Kidney (tissue), 13 donors: ENCODE measurements at regions not wholly inside any gene's neighbourhood (a gene's known extent, or its start where the extent isn't known, plus 50 kb on each side); places are given as distances from the start of the nearest gene placed in this dataset.

Experiments
- DNase-seq, 5 donors: peaks; one replicate each; pipeline ENCODE4 v3.0.0-alpha.2; 2013 to 2020
- FAIRE-seq: peaks from 2 replicates; lab custom pipeline; 2012; peaks lifted over from hg19 to GRCh38; lab: Jason Lieb, UNC
- H3K27ac ChIP-seq, 2 donors: one replicate each; pipeline ENCODE4 v1.7.0; 2013; ENCODE audit warnings: low read depth in 2 of 2, low read length in 2 of 2, inconsistent platforms in 1 of 2
- H3K27me3 ChIP-seq: one replicate; pipeline ENCODE4 v1.7.1; 2013; ENCODE audit warnings: low read length, inconsistent platforms; ENCODE audit not compliant: control insufficient read depth, insufficient read depth
- H3K36me3 ChIP-seq, 3 donors: one replicate each; pipeline versions ENCODE4 v1.7.0 to v1.7.1; 2013; ENCODE audit warnings: low read length in 3 of 3, control low read depth in 1 of 3, inconsistent platforms in 1 of 3; ENCODE audit not compliant: insufficient read depth in 3 of 3, control insufficient read depth in 2 of 3
- H3K4me1 ChIP-seq, 3 donors: one replicate each; pipeline versions ENCODE4 v1.7.0 to v1.7.1; 2013; ENCODE audit warnings: low read length in 3 of 3, inconsistent platforms in 1 of 3, low read depth in 1 of 3; ENCODE audit not compliant: control insufficient read depth in 2 of 3, insufficient read depth in 2 of 3
- H3K4me3 ChIP-seq, 3 donors: one replicate each; pipeline versions ENCODE4 v1.7.0 to v1.8.1; 2013; ENCODE audit warnings: low read length in 3 of 3, control low read depth in 1 of 3, inconsistent platforms in 1 of 3
- H3K9ac ChIP-seq, 3 donors: one replicate each; pipeline versions ENCODE4 v1.7.0 to v1.7.1; 2013; ENCODE audit warnings: low read length in 3 of 3, control low read depth in 1 of 3, inconsistent platforms in 1 of 3
- H3K9me3 ChIP-seq, 3 donors: one replicate each; pipeline versions ENCODE4 v1.7.0 to v1.7.1; 2013; ENCODE audit warnings: low read length in 3 of 3, control low read depth in 1 of 3, inconsistent platforms in 1 of 3; ENCODE audit not compliant: control insufficient read depth in 2 of 3, insufficient read depth in 1 of 3
- CTCF ChIP-seq: IDR thresholded peaks from 3 replicates; pipeline ENCODE4 v1.5.1; 2012; ENCODE audit warnings: mild to moderate bottlenecking, moderate library complexity, borderline replicate concordance; ENCODE audit not compliant: insufficient read depth; ENCODE audit errors: extremely low read depth
- intact Hi-C: fragments of 100-400 bp; cut with DNase I; formaldehyde crosslinking; loops from one replicate; pipeline ENCODE4 v1.11.1; 2022
- donor health status: control.
- donor health status: control.
- donor health status: control.
- donor health status: control.
- donor health status: control.
- donor health status: DM: yes; HTN: yes; CAD: no.
- donor health status: Normal renal cell carcinoma (clear cell type).

GRCh38 chr13:99808786-99809185 is 162.8 kb downstream of the ZIC5 start:
- no peak overlapping the region for H3K4me3 ChIP-seq
- H3K36me3 ChIP-seq = no peaks in the 10 kb centered on the region
- FAIRE-seq (no peak), DNase-seq (no peak)
- TF ChIP-seq CTCF = no peak
- H3K9me3 ChIP-seq = no peaks in the 10 kb centered on the region
- no peak overlapping the region for H3K27ac ChIP-seq
- peaks cover 0 to 11% (median 4%) of the 10 kb centered on the region in 3 donors for H3K4me1 ChIP-seq
- no peak overlapping the region for H3K9ac ChIP-seq
- intact Hi-C loops = no loop called here
- no peaks in the 10 kb centered on the region for H3K27me3 ChIP-seq

- H3K27me3 ChIP-seq = no peaks in the 10 kb centered on the region
- H3K9ac ChIP-seq = no peak overlapping the region
- no peak overlapping the region for H3K4me3 ChIP-seq
- H3K4me1 ChIP-seq = peaks cover 0 to 11% (median 0%) of the 10 kb centered on the region in 3 donors
- H3K36me3 ChIP-seq = no peaks in the 10 kb centered on the region
- FAIRE-seq (no peak), DNase-seq (no peak)
- no peak for TF ChIP-seq CTCF
- no peaks in the 10 kb centered on the region for H3K9me3 ChIP-seq
- intact Hi-C loops = no loop called here
- H3K27ac ChIP-seq = no peak overlapping the region
These were observed 164.9 kb downstream of the ZIC5 start for GRCh38 chr13:99806671-99807070.

- Histone ChIP-seq H3K9me3 (no peaks in the 10 kb centered on the region), H3K4me1 (peaks cover 0 to 9% (median 0%) of the 10 kb centered on the region in 3 donors), H3K36me3 (no peaks in the 10 kb centered on the region), H3K4me3 (no peak overlapping the region), H3K27ac (no peak overlapping the region), H3K9ac (no peak overlapping the region), H3K27me3 (no peaks in the 10 kb centered on the region)
- DNase-seq (peak in 3 of 5 donors; percentile 5 to 32 (median 21)), FAIRE-seq (no peak)
- TF ChIP-seq CTCF = no peak
- intact Hi-C loops = no loop called here
These were observed 166.2 kb downstream of the ZIC5 start for GRCh38 chr13:99805361-99805760.

GRCh38 chr13:99803141-99803540 is 168.4 kb downstream of the ZIC5 start:
- Histone ChIP-seq H3K4me1 (peaks cover 0 to 4% (median 0%) of the 10 kb centered on the region in 3 donors), H3K9ac (no peak overlapping the region), H3K27ac (no peak overlapping the region), H3K9me3 (no peaks in the 10 kb centered on the region), H3K36me3 (no peaks in the 10 kb centered on the region), H3K27me3 (no peaks in the 10 kb centered on the region), H3K4me3 (no peak overlapping the region)
- DNase-seq = no peak
- intact Hi-C loops = no loop called here
- no peak for FAIRE-seq
- TF ChIP-seq CTCF = no peak
